Right lobe of liver (tissue), 6 donors: ENCODE measurements at regions not wholly inside any gene's neighbourhood (a gene's known extent, or its start where the extent isn't known, plus 50 kb on each side); places are given as distances from the start of the nearest gene placed in this dataset.

Experiments
- ATAC-seq, 4 donors: fragments of 200-7000 bp; cut with Tn5 transposase; one replicate each; pipeline ENCODE4 v1.9.1; 2020; ENCODE audit warnings: mild to moderate bottlenecking in 4 of 4, moderate library complexity in 4 of 4
- DNase-seq, 3 donors: peaks; one replicate each; pipeline ENCODE4 v3.0.0-alpha.2; 2020
- H3K27ac ChIP-seq, 3 donors: fragments of 200-600 bp; one replicate each; pipeline ENCODE4 v1.8.0; 2022
- H3K27me3 ChIP-seq, 2 donors: fragments of 200-600 bp; one replicate each; pipeline ENCODE4 v1.8.0; 2022
- H3K36me3 ChIP-seq, 4 donors: fragments of 200-600 bp; sonication (generic) in 1 of 4; one replicate each; pipeline versions ENCODE4 v1.5.1 to v1.8.0; 2017 to 2022; ENCODE audit warnings: control low read depth in 1 of 4
- H3K4me1 ChIP-seq, 4 donors: fragments of 200-600 bp; sonication (generic) in 1 of 4; one replicate each; pipeline versions ENCODE4 v1.5.1 to v1.8.0; 2017 to 2022; ENCODE audit warnings: control low read depth in 1 of 4
- H3K4me3 ChIP-seq, 3 donors: fragments of 200-600 bp; one replicate each; pipeline ENCODE4 v1.8.0; 2022
- H3K9me3 ChIP-seq, 4 donors: fragments of 200-600 bp; sonication (generic) in 1 of 4; one replicate each; pipeline versions ENCODE4 v1.5.1 to v1.8.0; 2017 to 2022; ENCODE audit warnings: control low read depth in 1 of 4
- POLR2A ChIP-seq: fragments of 450-650 bp; IDR thresholded peaks from one replicate; pipeline ENCODE4 v1.6.1; 2017; ENCODE audit warnings: antibody characterized with exemption, mild to moderate bottlenecking
- WGBS: methylation state at CpG from one replicate; pipeline ENCODE4 v1.1.6; 2018; ENCODE audit warnings: low coverage, low lambda C conversion rate; ENCODE audit not compliant: insufficient coverage; ENCODE audit errors: missing lambda C conversion rate; 5-methylcytosine and 5-hydroxymethylcytosine counted together
- intact Hi-C, 2 donors: fragments of 100-400 bp; cut with DNase I; formaldehyde crosslinking; loops; one replicate each; pipeline versions ENCODE4 v1.11.2 to v1.14.1; 2022
- TF ChIP-seq, protein P1 (sequence below), 4 donors: fragments of 200-600 bp in 3 of 4; fragments of 450-650 bp in 1 of 4; IDR thresholded peaks; one replicate each; pipeline versions ENCODE4 v1.5.1 to v1.8.0; 2016 to 2022; ENCODE audit warnings: antibody characterized with exemption in 4 of 4, mild to moderate bottlenecking in 2 of 4
- donor health status: DM: no; HTN: yes; CAD: no.
- donor health status: DM: no; HTN: no; CAD: no.
- donor health status: DM: no; HTN: no; CAD: no.
- donor health status: DM: no; HTN: yes; CAD: no.
- donor health status: DM: no; HTN: yes; CAD: no.

- Histone ChIP-seq H3K9me3 (no peaks in the 10 kb centered on the region), H3K4me1 (no peaks in the 10 kb centered on the region), H3K27ac (no peak overlapping the region), H3K27me3 (no peaks in the 10 kb centered on the region), H3K4me3 (no peak overlapping the region), H3K36me3 (no peaks in the 10 kb centered on the region)
- DNase-seq (no peak), ATAC-seq (peak; percentile 49 to 71 (median 52))
- intact Hi-C loops: loop anchor here in 1 of 2 donors (5.0 kb wide), 1 partner anchor 247 kb away; no protein-coding TSS in a partner anchor
- TF ChIP-seq POLR2A: no peak
- TF ChIP-seq, protein P1, sequence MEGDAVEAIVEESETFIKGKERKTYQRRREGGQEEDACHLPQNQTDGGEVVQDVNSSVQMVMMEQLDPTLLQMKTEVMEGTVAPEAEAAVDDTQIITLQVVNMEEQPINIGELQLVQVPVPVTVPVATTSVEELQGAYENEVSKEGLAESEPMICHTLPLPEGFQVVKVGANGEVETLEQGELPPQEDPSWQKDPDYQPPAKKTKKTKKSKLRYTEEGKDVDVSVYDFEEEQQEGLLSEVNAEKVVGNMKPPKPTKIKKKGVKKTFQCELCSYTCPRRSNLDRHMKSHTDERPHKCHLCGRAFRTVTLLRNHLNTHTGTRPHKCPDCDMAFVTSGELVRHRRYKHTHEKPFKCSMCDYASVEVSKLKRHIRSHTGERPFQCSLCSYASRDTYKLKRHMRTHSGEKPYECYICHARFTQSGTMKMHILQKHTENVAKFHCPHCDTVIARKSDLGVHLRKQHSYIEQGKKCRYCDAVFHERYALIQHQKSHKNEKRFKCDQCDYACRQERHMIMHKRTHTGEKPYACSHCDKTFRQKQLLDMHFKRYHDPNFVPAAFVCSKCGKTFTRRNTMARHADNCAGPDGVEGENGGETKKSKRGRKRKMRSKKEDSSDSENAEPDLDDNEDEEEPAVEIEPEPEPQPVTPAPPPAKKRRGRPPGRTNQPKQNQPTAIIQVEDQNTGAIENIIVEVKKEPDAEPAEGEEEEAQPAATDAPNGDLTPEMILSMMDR (IDR thresholded peaks at IDR 0.05): no peak
- WGBS: 35% methylated on average over 3 of the region's 3 CpGs
Measured at GRCh38 chr13:52945348-52945747, 83.3 kb upstream of the OLFM4 start.

GRCh38 chr13:52944697-52945096 is 83.9 kb upstream of the OLFM4 start:
- Histone ChIP-seq H3K27ac (no peak overlapping the region), H3K9me3 (no peaks in the 10 kb centered on the region), H3K4me1 (no peaks in the 10 kb centered on the region), H3K27me3 (no peaks in the 10 kb centered on the region), H3K36me3 (no peaks in the 10 kb centered on the region), H3K4me3 (no peak overlapping the region)
- TF ChIP-seq POLR2A: no peak
- TF ChIP-seq, protein P1 (IDR thresholded peaks at IDR 0.05): no peak
- intact Hi-C loops: loop anchor here in 1 of 2 donors (5.0 kb wide), 1 partner anchor 248 kb away; no protein-coding TSS in a partner anchor
- ATAC-seq: peak in 1 of 4 donors; percentile 30
- DNase-seq: no peak

DNA sequence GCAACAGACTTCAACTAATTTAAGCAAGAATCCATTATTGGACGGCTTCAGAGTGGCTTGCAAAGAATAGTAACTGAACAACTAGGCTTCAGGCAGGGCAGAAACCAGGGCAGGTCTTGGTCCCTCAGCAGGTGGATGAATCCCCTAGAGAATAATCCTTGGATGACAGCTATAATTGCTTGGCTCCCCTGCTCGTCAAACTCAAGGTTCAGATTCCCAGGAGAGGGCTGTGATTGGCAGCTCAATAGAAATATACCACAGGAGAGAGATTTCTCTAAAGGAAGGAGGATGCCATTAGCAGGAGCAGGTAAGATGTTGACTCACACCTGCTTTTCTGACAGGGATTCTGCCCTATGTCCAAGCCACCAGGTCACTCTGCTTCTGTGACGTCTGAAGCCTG is 89.6 kb upstream of the PCDH8 start:
- Histone ChIP-seq H3K9me3 (no peaks in the 10 kb centered on the region), H3K27ac (no peak overlapping the region), H3K27me3 (no peaks in the 10 kb centered on the region), H3K4me1 (no peaks in the 10 kb centered on the region), H3K4me3 (no peak overlapping the region), H3K36me3 (no peaks in the 10 kb centered on the region)
- ATAC-seq (no peak), DNase-seq (no peak)
- TF ChIP-seq, protein P1 (IDR thresholded peaks at IDR 0.05): no peak
- TF ChIP-seq POLR2A: no peak
- intact Hi-C loops: no loop called here
- 42% methylated on average over 2 of the region's 3 CpGs for WGBS

DNA sequence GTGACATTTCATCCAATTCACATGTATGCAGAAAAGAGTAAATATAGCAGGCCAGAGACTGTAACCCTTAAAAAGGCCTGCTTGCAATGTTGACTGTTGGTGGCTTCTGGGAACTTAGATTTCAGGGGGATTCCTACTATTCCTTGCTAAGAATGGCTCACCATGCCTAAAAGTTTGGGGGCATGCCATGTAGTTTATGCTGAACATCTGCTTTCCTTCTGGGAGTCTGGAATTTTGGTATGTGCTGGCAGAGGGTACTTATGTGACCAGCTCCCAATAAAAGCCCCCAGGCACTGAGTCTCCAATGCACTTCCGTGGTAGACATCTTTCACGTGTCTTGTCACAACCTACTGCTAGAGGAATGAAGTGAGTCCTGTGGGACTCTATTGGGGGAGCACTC is 88.4 kb upstream of the PCDH8 start:
- H3K4me3 ChIP-seq: no peak overlapping the region
- no CpG with 5 or more reads among the region's 2 CpGs for WGBS
- H3K27me3 ChIP-seq: no peaks in the 10 kb centered on the region
- ATAC-seq (no peak), DNase-seq (no peak)
- no peaks in the 10 kb centered on the region for H3K4me1 ChIP-seq
- intact Hi-C loops: no loop called here
- H3K27ac ChIP-seq: no peak overlapping the region
- H3K9me3 ChIP-seq: no peaks in the 10 kb centered on the region
- TF ChIP-seq, protein P1 (IDR thresholded peaks at IDR 0.05): no peak
- TF ChIP-seq POLR2A: no peak
- no peaks in the 10 kb centered on the region for H3K36me3 ChIP-seq

- H3K4me1 ChIP-seq: no peaks in the 10 kb centered on the region
- intact Hi-C loops: no loop called here
- DNase-seq (no peak), ATAC-seq (no peak)
- TF ChIP-seq, protein P1 (IDR thresholded peaks at IDR 0.05): no peak
- no peak for TF ChIP-seq POLR2A
- no peak overlapping the region for H3K27ac ChIP-seq
- H3K36me3 ChIP-seq: no peaks in the 10 kb centered on the region
- H3K27me3 ChIP-seq: no peaks in the 10 kb centered on the region
- no peaks in the 10 kb centered on the region for H3K9me3 ChIP-seq
- WGBS: 44% methylated on average over 7 of the region's 7 CpGs
- no peak overlapping the region for H3K4me3 ChIP-seq
Measured at GRCh38 chr13:52934258-52934657, 85.8 kb upstream of the PCDH8 start.
